PFSK-1 (cell line): ENCODE measurements at regions not wholly inside any gene's neighbourhood (a gene's known extent, or its start where the extent isn't known, plus 50 kb on each side); places are given as distances from the start of the nearest gene placed in this dataset.

ENCODE experiments used
- FOXP2 ChIP-seq: optimal IDR thresholded peaks from 2 replicates; pipeline ENCODE3; 2011; ENCODE audit warnings: borderline replicate concordance, control low read depth, inconsistent platforms; ENCODE audit not compliant: insufficient read depth; ENCODE audit errors: extremely low read length, extremely low read depth
- POLR2AphosphoS5 ChIP-seq: IDR thresholded peaks from 2 replicates; pipeline ENCODE4 v1.6.1; 2012; ENCODE audit warnings: low read depth, mild to moderate bottlenecking, control low read depth, low read length, moderate library complexity

DNA sequence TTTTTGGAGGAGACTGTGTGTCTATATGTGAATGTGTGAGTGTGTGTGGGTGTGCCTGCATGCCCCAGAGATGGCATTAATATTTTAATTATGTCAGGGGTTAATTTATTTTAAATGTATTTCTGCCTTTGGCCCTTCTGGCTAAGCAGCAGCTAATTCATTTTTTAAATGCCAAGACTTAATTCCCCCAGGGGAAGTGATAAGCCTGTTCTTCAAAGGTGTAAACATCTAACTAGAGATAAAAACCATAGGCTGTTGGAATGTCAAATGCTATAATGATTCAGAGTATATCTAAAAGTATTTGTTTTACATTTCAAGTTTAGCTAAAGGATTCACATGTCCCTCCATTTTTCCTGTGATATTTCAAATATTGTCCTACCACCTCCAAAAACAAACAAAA lies 184.7 kb downstream of the SPP2 start:
- TF ChIP-seq FOXP2 (no peak), POLR2AphosphoS5 (no peak)
